ENCODE measurements at regions not wholly inside any gene's neighbourhood (a gene's known extent, or its start where the extent isn't known, plus 50 kb on each side); places are given as distances from the start of the nearest gene placed in this dataset.
"Not testable (repeated sequence)": the region's sequence is repeated elsewhere in the genome, so short reads cannot be mapped to it uniquely, and the experiment has no call there.

GRCh38 chr5:39758426-39758825 lies 333.6 kb upstream of the DAB2 start:
- peaks cover 20% of the 10 kb centered on the region for H3K4me1 Mint-ChIP-seq
- no peak overlapping the region for H3K27ac Mint-ChIP-seq
- TF ChIP-seq, protein P1, sequence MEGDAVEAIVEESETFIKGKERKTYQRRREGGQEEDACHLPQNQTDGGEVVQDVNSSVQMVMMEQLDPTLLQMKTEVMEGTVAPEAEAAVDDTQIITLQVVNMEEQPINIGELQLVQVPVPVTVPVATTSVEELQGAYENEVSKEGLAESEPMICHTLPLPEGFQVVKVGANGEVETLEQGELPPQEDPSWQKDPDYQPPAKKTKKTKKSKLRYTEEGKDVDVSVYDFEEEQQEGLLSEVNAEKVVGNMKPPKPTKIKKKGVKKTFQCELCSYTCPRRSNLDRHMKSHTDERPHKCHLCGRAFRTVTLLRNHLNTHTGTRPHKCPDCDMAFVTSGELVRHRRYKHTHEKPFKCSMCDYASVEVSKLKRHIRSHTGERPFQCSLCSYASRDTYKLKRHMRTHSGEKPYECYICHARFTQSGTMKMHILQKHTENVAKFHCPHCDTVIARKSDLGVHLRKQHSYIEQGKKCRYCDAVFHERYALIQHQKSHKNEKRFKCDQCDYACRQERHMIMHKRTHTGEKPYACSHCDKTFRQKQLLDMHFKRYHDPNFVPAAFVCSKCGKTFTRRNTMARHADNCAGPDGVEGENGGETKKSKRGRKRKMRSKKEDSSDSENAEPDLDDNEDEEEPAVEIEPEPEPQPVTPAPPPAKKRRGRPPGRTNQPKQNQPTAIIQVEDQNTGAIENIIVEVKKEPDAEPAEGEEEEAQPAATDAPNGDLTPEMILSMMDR (IDR thresholded peaks at IDR 0.05; ENCODE audit: unreplicated experiment), result no peak
- no peak for DNase-seq (ENCODE audit: low spot score in 2 of 2, unreplicated experiment in 2 of 2)
- no peak overlapping the region for H3K4me3 Mint-ChIP-seq
- H3K27me3 Mint-ChIP-seq (ENCODE audit: low read depth), result peaks cover 50% of the 10 kb centered on the region
- H3K36me3 Mint-ChIP-seq, result no peaks in the 10 kb centered on the region
- peaks cover 7% of the 10 kb centered on the region for H3K9me3 Mint-ChIP-seq

DNA sequence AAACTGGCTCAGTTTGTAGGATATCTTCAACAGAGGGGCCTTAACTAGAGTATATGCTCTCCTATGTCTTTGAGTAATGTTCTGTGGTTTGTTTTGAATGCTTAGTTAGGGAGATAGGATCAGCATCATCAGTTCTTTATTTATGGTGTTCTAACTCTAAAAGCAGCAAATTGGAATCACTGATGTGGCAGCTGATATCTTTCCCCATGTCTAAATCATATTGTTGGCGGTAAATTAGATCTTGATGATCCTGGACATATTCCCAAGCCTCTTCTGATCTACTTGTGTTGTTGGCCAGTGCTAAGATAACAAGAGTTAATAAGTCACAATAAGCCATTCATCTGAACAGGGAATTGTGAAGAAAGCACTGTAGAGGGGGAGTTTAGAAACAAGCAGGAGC lies 332.4 kb upstream of the DAB2 start:
- peak overlapping the region; percentile 27 for H3K27ac Mint-ChIP-seq
- no peaks in the 10 kb centered on the region for H3K36me3 Mint-ChIP-seq
- H3K9me3 Mint-ChIP-seq, result peaks cover 9% of the 10 kb centered on the region
- DNase-seq (ENCODE audit: low spot score in 2 of 2, unreplicated experiment in 2 of 2), result no peak
- TF ChIP-seq, protein P1 (IDR thresholded peaks at IDR 0.05; ENCODE audit: unreplicated experiment), result no peak
- H3K4me1 Mint-ChIP-seq, result peaks cover 20% of the 10 kb centered on the region
- H3K4me3 Mint-ChIP-seq, result no peak overlapping the region
- peaks cover 48% of the 10 kb centered on the region for H3K27me3 Mint-ChIP-seq (ENCODE audit: low read depth)

GRCh38 chr5:39755986-39756385 lies 331.2 kb upstream of the DAB2 start:
- Mint-ChIP-seq H3K9me3 (peaks cover 13% of the 10 kb centered on the region), H3K27me3 (ENCODE audit: low read depth) (peaks cover 43% of the 10 kb centered on the region), H3K4me1 (peaks cover 20% of the 10 kb centered on the region), H3K27ac (no peak overlapping the region), H3K36me3 (peaks cover 2% of the 10 kb centered on the region), H3K4me3 (no peak overlapping the region)
- no peak for DNase-seq (ENCODE audit: low spot score in 2 of 2, unreplicated experiment in 2 of 2)
- TF ChIP-seq, protein P1 (IDR thresholded peaks at IDR 0.05; ENCODE audit: unreplicated experiment), result no peak

- Mint-ChIP-seq H3K36me3 (peaks cover 6% of the 10 kb centered on the region), H3K4me3 (no peak overlapping the region), H3K27me3 (ENCODE audit: low read depth) (peaks cover 37% of the 10 kb centered on the region), H3K9me3 (peaks cover 18% of the 10 kb centered on the region), H3K4me1 (peaks cover 18% of the 10 kb centered on the region), H3K27ac (no peak overlapping the region)
- no peak for DNase-seq (ENCODE audit: low spot score in 2 of 2, unreplicated experiment in 2 of 2)
- TF ChIP-seq, protein P1 (IDR thresholded peaks at IDR 0.05; ENCODE audit: unreplicated experiment), result no peak
These were observed 330.7 kb upstream of the DAB2 start for GRCh38 chr5:39755452-39755851.

DNA sequence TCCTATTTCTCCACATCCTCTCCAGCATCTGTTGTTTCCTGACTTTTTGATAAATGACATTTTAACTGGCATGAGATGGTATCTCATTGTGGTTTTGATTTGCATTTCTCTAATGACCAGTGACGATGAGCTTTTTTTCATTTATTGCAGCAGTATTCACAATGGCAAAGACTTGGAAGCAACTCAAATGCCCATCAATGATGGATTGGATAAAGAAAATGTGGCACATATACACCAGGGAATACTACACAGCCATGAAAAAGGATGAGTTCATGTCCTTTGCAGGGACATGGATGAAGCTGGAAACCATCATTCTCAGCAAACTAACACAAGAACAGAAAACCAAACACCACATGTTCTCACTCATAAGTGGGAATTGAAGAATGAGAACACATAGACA lies 329.0 kb upstream of the DAB2 start:
- H3K27me3 Mint-ChIP-seq (ENCODE audit: low read depth), result peaks cover 31% of the 10 kb centered on the region
- DNase-seq (ENCODE audit: low spot score in 2 of 2, unreplicated experiment in 2 of 2); H3K27ac Mint-ChIP-seq; H3K4me3 Mint-ChIP-seq; H3K36me3 Mint-ChIP-seq: not testable (repeated sequence)
- H3K4me1 Mint-ChIP-seq, result peaks cover 13% of the 10 kb centered on the region
- peaks cover 30% of the 10 kb centered on the region for H3K9me3 Mint-ChIP-seq

GRCh38 chr5:39750661-39751060 lies 325.9 kb upstream of the DAB2 start:
- H3K9me3 Mint-ChIP-seq, result peaks cover 30% of the 10 kb centered on the region
- no peak for DNase-seq (ENCODE audit: low spot score in 2 of 2, unreplicated experiment in 2 of 2)
- no peak overlapping the region for H3K4me3 Mint-ChIP-seq
- H3K36me3 Mint-ChIP-seq, result peaks cover 6% of the 10 kb centered on the region
- peaks cover 5% of the 10 kb centered on the region for H3K4me1 Mint-ChIP-seq
- TF ChIP-seq, protein P1 (IDR thresholded peaks at IDR 0.05; ENCODE audit: unreplicated experiment), result no peak
- peaks cover 30% of the 10 kb centered on the region for H3K27me3 Mint-ChIP-seq (ENCODE audit: low read depth)
- no peak overlapping the region for H3K27ac Mint-ChIP-seq

Data from mesothelial cell of epicardium (in vitro differentiated cells).